HEK293 (cell line): ENCODE measurements at regions not wholly inside any gene's neighbourhood (a gene's known extent, or its start where the extent isn't known, plus 50 kb on each side); places are given as distances from the start of the nearest gene placed in this dataset.

ENCODE experiments used
- CTCF ChIA-PET: fragments of 350-600 bp; formaldehyde crosslinking; extraction: SDS; loops from one replicate; lab custom pipeline; 2021; ENCODE audit warnings: antibody characterized with exemption; lab: Yijun Ruan, JAX
- POLR2A ChIA-PET: fragments of 300-600 bp; formaldehyde crosslinking; extraction: SDS; loops from one replicate; lab custom pipeline; 2020; ENCODE audit warnings: antibody characterized with exemption, inconsistent platforms; lab: Yijun Ruan, JAX
- H3K27ac ChIP-seq: fragments of 200-500 bp; sonication (Bioruptor generic); 2 replicates; pipeline ENCODE4 v1.5.1; 2014; ENCODE audit warnings: low read depth, low read length, control low read depth, inconsistent platforms; ENCODE audit errors: extremely low read depth
- H3K36me3 ChIP-seq, 2 experiments: fragments of 200-500 bp in 1 of 2; sonication (Bioruptor generic) in 1 of 2; 1 replicate in 1 of 2; 2 replicates in 1 of 2; pipeline ENCODE4 v1.5.1; 2014 to 2017; ENCODE audit warnings: inconsistent platforms in 2 of 2, low read length in 2 of 2; ENCODE audit not compliant: control insufficient read depth in 2 of 2, insufficient read depth in 1 of 2
- H3K4me1 ChIP-seq: fragments of 200-500 bp; sonication (Bioruptor generic); 2 replicates; pipeline ENCODE4 v1.5.1; 2014; ENCODE audit warnings: mild to moderate bottlenecking, low read length, inconsistent platforms; ENCODE audit not compliant: control insufficient read depth, insufficient read depth
- H3K4me3 ChIP-seq: 2 replicates; pipeline ENCODE4 v1.5.1; 2011; ENCODE audit warnings: low read depth, mild to moderate bottlenecking, control low read depth, low read length, moderate library complexity
- H3K9me3 ChIP-seq: fragments of 200-500 bp; sonication (Bioruptor generic); 2 replicates; pipeline ENCODE4 v1.5.1; 2014; ENCODE audit warnings: low read depth, low read length, inconsistent platforms; ENCODE audit not compliant: control insufficient read depth, insufficient read depth
- GLI2 ChIP-seq: fragments of 450-650 bp; formaldehyde crosslinking; IDR thresholded peaks from 2 replicates; pipeline ENCODE4; 2017; ENCODE audit warnings: missing biosample characterization, missing genetic modification characterization, low read depth, borderline replicate concordance
- HOXA7 ChIP-seq: sonication (generic); formaldehyde crosslinking; IDR thresholded peaks from 2 replicates; pipeline ENCODE4 v1.8.1; 2022; ENCODE audit warnings: missing genetic modification reagents, borderline replicate concordance
- OSR2 ChIP-seq: fragments of 450-650 bp; formaldehyde crosslinking; IDR thresholded peaks from 2 replicates; pipeline ENCODE4 v1.5.1; 2016; ENCODE audit warnings: missing biosample characterization, missing genetic modification characterization
- ZBTB11 ChIP-seq: fragments of 450-650 bp; formaldehyde crosslinking; conservative IDR thresholded peaks from 2 replicates; pipeline ENCODE4 v1.5.1; 2016; ENCODE audit warnings: low read depth, missing biosample characterization, missing genetic modification characterization
- ZBTB21 ChIP-seq: fragments of 450-650 bp; formaldehyde crosslinking; IDR thresholded peaks from 2 replicates; pipeline ENCODE4 v1.5.1; 2017; ENCODE audit warnings: missing biosample characterization, missing genetic modification characterization
- ZBTB8A ChIP-seq: fragments of 450-650 bp; formaldehyde crosslinking; IDR thresholded peaks from 2 replicates; pipeline ENCODE4 v1.5.1; 2016; ENCODE audit warnings: missing biosample characterization, missing genetic modification characterization
- ZIC2 ChIP-seq: fragments of 450-650 bp; formaldehyde crosslinking; IDR thresholded peaks from 2 replicates; pipeline ENCODE4 v1.5.1; 2016; ENCODE audit warnings: missing biosample characterization, missing genetic modification characterization
- ZNF121 ChIP-seq: fragments of 450-650 bp; formaldehyde crosslinking; IDR thresholded peaks from 2 replicates; pipeline ENCODE4 v1.5.1; 2016; ENCODE audit warnings: missing biosample characterization, missing genetic modification characterization
- ZNF132 ChIP-seq: fragments of 450-650 bp; formaldehyde crosslinking; IDR thresholded peaks from 2 replicates; pipeline ENCODE4 v1.5.1; 2017; ENCODE audit warnings: missing biosample characterization, missing genetic modification characterization, borderline replicate concordance
- ZNF174 ChIP-seq: fragments of 450-650 bp; formaldehyde crosslinking; IDR thresholded peaks from 2 replicates; pipeline ENCODE4 v1.5.0; 2017; ENCODE audit warnings: missing biosample characterization, mild to moderate bottlenecking, missing genetic modification characterization
- ZNF175 ChIP-seq: fragments of 450-650 bp; formaldehyde crosslinking; IDR thresholded peaks from 2 replicates; pipeline ENCODE4 v1.5.1; 2016; ENCODE audit warnings: missing biosample characterization, missing genetic modification characterization
- ZNF19 ChIP-seq: fragments of 450-650 bp; formaldehyde crosslinking; IDR thresholded peaks from 2 replicates; pipeline ENCODE4; 2016; ENCODE audit warnings: missing biosample characterization, missing genetic modification characterization, low read depth
- ZNF23 ChIP-seq: fragments of 450-650 bp; formaldehyde crosslinking; IDR thresholded peaks from 2 replicates; pipeline ENCODE4 v1.5.1; 2016; ENCODE audit warnings: missing biosample characterization, missing genetic modification characterization, borderline replicate concordance
- ZNF335 ChIP-seq: fragments of 450-650 bp; formaldehyde crosslinking; conservative IDR thresholded peaks from 2 replicates; pipeline ENCODE4 v1.5.1; 2016; ENCODE audit warnings: missing biosample characterization, missing genetic modification characterization
- ZNF366 ChIP-seq: fragments of 450-650 bp; formaldehyde crosslinking; conservative IDR thresholded peaks from 2 replicates; pipeline ENCODE4 v1.5.1; 2016; ENCODE audit warnings: missing biosample characterization, missing genetic modification characterization
- ZNF416 ChIP-seq: fragments of 450-650 bp; formaldehyde crosslinking; IDR thresholded peaks from 2 replicates; pipeline ENCODE4 v1.5.1; 2016; ENCODE audit warnings: missing biosample characterization, missing genetic modification characterization
- ZNF426 ChIP-seq: fragments of 450-650 bp; formaldehyde crosslinking; IDR thresholded peaks from 2 replicates; pipeline ENCODE4 v1.5.1; 2017; ENCODE audit warnings: missing biosample characterization, missing genetic modification characterization, mild to moderate bottlenecking, inconsistent platforms, moderate library complexity
- ZNF513 ChIP-seq: fragments of 450-650 bp; IDR thresholded peaks from 2 replicates; pipeline ENCODE4 v1.5.1; 2018; ENCODE audit warnings: missing biosample characterization, missing genetic modification characterization
- ZNF544 ChIP-seq: fragments of 450-650 bp; formaldehyde crosslinking; IDR thresholded peaks from 2 replicates; pipeline ENCODE4 v1.5.0; 2017; ENCODE audit warnings: missing biosample characterization, missing genetic modification characterization
- ZNF548 ChIP-seq: fragments of 450-650 bp; formaldehyde crosslinking; IDR thresholded peaks from 2 replicates; pipeline ENCODE4 v1.5.1; 2016; ENCODE audit warnings: missing biosample characterization, missing genetic modification characterization
- ZNF596 ChIP-seq: fragments of 450-650 bp; IDR thresholded peaks from 2 replicates; pipeline ENCODE4 v1.5.0; 2018; ENCODE audit warnings: missing biosample characterization, mild to moderate bottlenecking, missing genetic modification characterization, moderate library complexity
- ZNF600 ChIP-seq: fragments of 450-650 bp; formaldehyde crosslinking; IDR thresholded peaks from 2 replicates; pipeline ENCODE4 v1.5.1; 2016; ENCODE audit warnings: missing biosample characterization, missing genetic modification characterization
- ZNF639 ChIP-seq: fragments of 450-650 bp; formaldehyde crosslinking; IDR thresholded peaks from 2 replicates; pipeline ENCODE4 v1.5.1; 2016; ENCODE audit warnings: missing biosample characterization, missing genetic modification characterization
- ZNF654 ChIP-seq: fragments of 450-650 bp; formaldehyde crosslinking; IDR thresholded peaks from 2 replicates; pipeline ENCODE4 v1.5.1; 2016; ENCODE audit warnings: low read depth, missing biosample characterization, missing genetic modification characterization
- ZNF660 ChIP-seq: fragments of 450-650 bp; IDR thresholded peaks from 2 replicates; pipeline ENCODE4 v1.5.1; 2018; ENCODE audit warnings: missing biosample characterization, mild to moderate bottlenecking, missing genetic modification characterization
- ZNF701 ChIP-seq: fragments of 450-650 bp; formaldehyde crosslinking; IDR thresholded peaks from 2 replicates; pipeline ENCODE4 v1.5.1; 2016; ENCODE audit warnings: missing biosample characterization, missing genetic modification characterization
- ZNF837 ChIP-seq: fragments of 450-650 bp; formaldehyde crosslinking; IDR thresholded peaks from 2 replicates; pipeline ENCODE4 v1.5.1; 2016; ENCODE audit warnings: missing biosample characterization, missing genetic modification characterization
- ZSCAN5A ChIP-seq: fragments of 450-650 bp; formaldehyde crosslinking; IDR thresholded peaks from 2 replicates; pipeline ENCODE4 v1.5.1; 2016; ENCODE audit warnings: missing biosample characterization, missing genetic modification characterization

- TF ChIP-seq ZBTB11 (tag by site-specific recombination), result no peak
- TF ChIP-seq ZNF701, result no peak
- no peak for TF ChIP-seq ZNF121 (tag by site-specific recombination)
- no peak for TF ChIP-seq ZNF596 (tag by site-specific recombination)
- TF ChIP-seq ZNF19 (tag by site-specific recombination), result no peak
- no peak for TF ChIP-seq ZIC2 (tag by site-specific recombination)
- TF ChIP-seq ZBTB21, result no peak
- TF ChIP-seq ZNF426 (tag by site-specific recombination), result no peak
- TF ChIP-seq ZSCAN5A, result no peak
- TF ChIP-seq ZNF23, result no peak
- TF ChIP-seq ZNF544 (tag by site-specific recombination), result no peak
- no peak for TF ChIP-seq ZNF366 (tag by site-specific recombination)
Observed at GRCh38 chr3:147730284-147730683, 321.1 kb downstream of the ZIC1 start (continued).

- no peak overlapping the region for H3K27ac ChIP-seq
- ChIA-PET POLR2A (no interaction called here), CTCF (no interaction called here)
- TF ChIP-seq ZNF416 (tag by site-specific recombination) (no peak), GLI2 (no peak), ZNF175 (tag by site-specific recombination) (no peak), ZNF548 (tag by site-specific recombination) (no peak), ZNF837 (tag by site-specific recombination) (no peak), ZNF639 (no peak), ZNF660 (no peak), ZNF174 (tag by site-specific recombination) (no peak), OSR2 (no peak), ZNF596 (tag by site-specific recombination) (no peak), ZBTB11 (tag by site-specific recombination) (no peak), ZNF132 (tag by site-specific recombination) (no peak), ZNF426 (tag by site-specific recombination) (no peak), ZBTB8A (tag by site-specific recombination) (no peak), ZNF335 (tag by site-specific recombination) (no peak), HOXA7 (CRISPR knock-in tag) (no peak), ZNF513 (tag by site-specific recombination) (no peak), ZNF654 (no peak), ZNF600 (no peak)
- H3K4me1 ChIP-seq, result peaks cover 9% of the 10 kb centered on the region
- no peaks in the 10 kb centered on the region for H3K9me3 ChIP-seq
- no peak overlapping the region for H3K4me3 ChIP-seq
- H3K36me3 ChIP-seq, result no peaks in the 10 kb centered on the region
Observed at GRCh38 chr3:147733217-147733616, 324.1 kb downstream of the ZIC1 start.
